OCI-LY7 (cell line): ENCODE measurements at regions not wholly inside any gene's neighbourhood (a gene's known extent, or its start where the extent isn't known, plus 50 kb on each side); places are given as distances from the start of the nearest gene placed in this dataset.

Experiments used
- BruUV-seq: library from RNA; stranded (reverse); fragments of 400-500 nt; replicated peaks from 2 replicates; lab custom pipeline; 2021; lab: Mats Ljungman, UMichigan
- CTCF ChIA-PET: fragments of 300-600 bp; sonication (Branson Sonifier 250); formaldehyde crosslinking; loops from one replicate; lab custom pipeline; 2022; ENCODE audit warnings: antibody characterized with exemption; ENCODE audit not compliant: unreplicated experiment; lab: Charles Lee
- POLR2A ChIA-PET: fragments of 300-600 bp; sonication (Branson Sonifier 250); formaldehyde crosslinking; loops from one replicate; lab custom pipeline; 2022; ENCODE audit warnings: antibody characterized with exemption; lab: Charles Lee
- DNase-seq: peaks from one replicate; pipeline ENCODE4 v3.0.0-alpha.2; 2015; ENCODE audit warnings: low spot score
- H2AFZ ChIP-seq: fragments of 200-600 bp; sonication (generic), shearing (Covaris generic); 2 replicates; pipeline ENCODE4 v1.6.1; 2014; ENCODE audit warnings: mild to moderate bottlenecking, antibody characterized with exemption, low read length, moderate library complexity
- H3K27ac ChIP-seq: fragments of 200-600 bp; sonication (generic); 2 replicates; pipeline ENCODE4 v1.5.1; 2014; ENCODE audit warnings: mixed run types, low read depth, mild to moderate bottlenecking, moderate library complexity, low read length, inconsistent platforms; ENCODE audit not compliant: poor library complexity, severe bottlenecking
- H3K36me3 ChIP-seq: fragments of 200-600 bp; sonication (generic); 2 replicates; pipeline ENCODE4 v1.6.1; 2014; ENCODE audit warnings: mild to moderate bottlenecking, antibody characterized with exemption, low read length, moderate library complexity, mixed read lengths; ENCODE audit not compliant: insufficient read depth
- H3K4me1 ChIP-seq: fragments of 200-600 bp; sonication (generic); 2 replicates; pipeline ENCODE4 v1.5.1; 2014; ENCODE audit warnings: mild to moderate bottlenecking, low read length; ENCODE audit not compliant: insufficient read depth, poor library complexity, severe bottlenecking
- H3K4me2 ChIP-seq: fragments of 200-600 bp; sonication (generic); 2 replicates; pipeline ENCODE4 v1.6.1; 2014; ENCODE audit warnings: mild to moderate bottlenecking, low read length
- H3K4me3 ChIP-seq: fragments of 200-600 bp; sonication (generic); 2 replicates; pipeline ENCODE4 v1.5.1; 2014; ENCODE audit warnings: mild to moderate bottlenecking, low read depth, low read length; ENCODE audit not compliant: poor library complexity, severe bottlenecking
- H3K79me2 ChIP-seq: fragments of 200-600 bp; sonication (generic); 2 replicates; pipeline ENCODE4 v1.6.1; 2016; ENCODE audit warnings: low read depth, mild to moderate bottlenecking, low read length, moderate library complexity, mixed read lengths; ENCODE audit not compliant: insufficient read depth
- H3K9me2 ChIP-seq: fragments of 200-600 bp; sonication (generic); 2 replicates; pipeline ENCODE4 v1.6.1; 2016; ENCODE audit warnings: mild to moderate bottlenecking, low read length, mixed read lengths; ENCODE audit not compliant: insufficient read depth
- H3K9me3 ChIP-seq: fragments of 200-600 bp; sonication (generic); 2 replicates; pipeline ENCODE4 v1.6.1; 2014; ENCODE audit warnings: mild to moderate bottlenecking, mixed run types, low read length, mixed read lengths
- H4K20me1 ChIP-seq: fragments of 200-600 bp; sonication (generic); 2 replicates; pipeline ENCODE4 v1.6.1; 2014; ENCODE audit warnings: mild to moderate bottlenecking, antibody characterized with exemption, low read length, moderate library complexity, mixed read lengths; ENCODE audit not compliant: insufficient read depth
- CTCF ChIP-seq: fragments of 200-600 bp; sonication (generic); conservative IDR thresholded peaks from 2 replicates; pipeline ENCODE4 v1.5.1; 2014; ENCODE audit warnings: mild to moderate bottlenecking, antibody characterized with exemption, low read length, moderate library complexity, mixed read lengths
- EZH2phosphoT487 ChIP-seq: fragments of 200-600 bp; sonication (generic); IDR thresholded peaks from 2 replicates; pipeline ENCODE4 v1.6.1; 2018; ENCODE audit warnings: low read depth, borderline replicate concordance, mild to moderate bottlenecking, mixed run types, antibody characterized with exemption, low read length, moderate library complexity, mixed read lengths
- intact Hi-C: fragments of 100-400 bp; cut with micrococcal nuclease; formaldehyde crosslinking; loops from one replicate; pipeline ENCODE4 v1.10.0; 2022; ENCODE audit not compliant: unreplicated experiment

GRCh38 chr12:105936496-105936895, 202.3 kb downstream of the NUAK1 start:
- POLR2A ChIA-PET: interaction anchor here (0.7 kb wide), 1 partner anchor 32 kb away, joined by 3 read pairs; no protein-coding TSS in a partner anchor

GRCh38 chr12:105937009-105937408, 201.7 kb downstream of the NUAK1 start:
- CTCF ChIA-PET: no interaction called here
- Histone ChIP-seq H3K9me2 (no peaks in the 10 kb centered on the region), H3K27ac (no peak overlapping the region), H3K4me3 (no peak overlapping the region), H3K9me3 (no peaks in the 10 kb centered on the region), H4K20me1 (no peaks in the 10 kb centered on the region), H3K36me3 (no peaks in the 10 kb centered on the region), H3K4me2 (no peak overlapping the region), H3K4me1 (no peaks in the 10 kb centered on the region), H2AFZ (no peak overlapping the region), H3K79me2 (no peaks in the 10 kb centered on the region)
- intact Hi-C loops: no loop called here
- POLR2A ChIA-PET: interaction anchor here (0.7 kb wide), 1 partner anchor 31 kb away, joined by 3 read pairs; no protein-coding TSS in a partner anchor
- DNase-seq: no peak
- TF ChIP-seq EZH2phosphoT487 (no peak), CTCF (no peak)
- no TSS peak for BruUV-seq

More at GRCh38 chr12:105936496-105936895, 202.3 kb downstream of the NUAK1 start:
- H2AFZ ChIP-seq: no peak overlapping the region
- TF ChIP-seq CTCF (no peak), EZH2phosphoT487 (no peak)
- no peaks in the 10 kb centered on the region for H3K36me3 ChIP-seq
- H3K79me2 ChIP-seq: no peaks in the 10 kb centered on the region
- no peaks in the 10 kb centered on the region for H4K20me1 ChIP-seq
- DNase-seq: no peak
- no peaks in the 10 kb centered on the region for H3K4me1 ChIP-seq
- BruUV-seq: no TSS peak
- H3K9me2 ChIP-seq: no peaks in the 10 kb centered on the region
- no peak overlapping the region for H3K4me3 ChIP-seq
- intact Hi-C loops: no loop called here
- CTCF ChIA-PET: no interaction called here
- no peaks in the 10 kb centered on the region for H3K9me3 ChIP-seq
- H3K27ac ChIP-seq: no peak overlapping the region
- H3K4me2 ChIP-seq: no peak overlapping the region

- H3K4me1 ChIP-seq: no peaks in the 10 kb centered on the region
- H3K4me3 ChIP-seq: no peak overlapping the region
- no peak overlapping the region for H2AFZ ChIP-seq
- no peak for DNase-seq
- no peak overlapping the region for H3K4me2 ChIP-seq
- CTCF ChIA-PET: no interaction called here
- POLR2A ChIA-PET: no interaction called here
- TF ChIP-seq EZH2phosphoT487 (no peak), CTCF (no peak)
- no peaks in the 10 kb centered on the region for H3K79me2 ChIP-seq
- BruUV-seq: no TSS peak
- H3K9me2 ChIP-seq: no peaks in the 10 kb centered on the region
- intact Hi-C loops: no loop called here
- H3K9me3 ChIP-seq: no peaks in the 10 kb centered on the region
- H3K27ac ChIP-seq: no peak overlapping the region
- no peaks in the 10 kb centered on the region for H4K20me1 ChIP-seq
- no peaks in the 10 kb centered on the region for H3K36me3 ChIP-seq
Measured at GRCh38 chr12:105939181-105939721, 199.5 kb downstream of the NUAK1 start.
